Keratinocyte (primary cell): ENCODE measurements at regions not wholly inside any gene's neighbourhood (a gene's known extent, or its start where the extent isn't known, plus 50 kb on each side); places are given as distances from the start of the nearest gene placed in this dataset.

Experiments
- DNase-seq: peaks from one replicate; pipeline ENCODE4 v3.0.0-alpha.2; 2011; ENCODE audit warnings: low read depth, missing footprints, low spot score
- FAIRE-seq: peaks from 2 replicates; lab custom pipeline; 2011; peaks lifted over from hg19 to GRCh38; lab: Jason Lieb, UNC
- H2AFZ ChIP-seq: 2 replicates; pipeline ENCODE4 v1.6.0; 2012; ENCODE audit warnings: low read length, control low read depth, inconsistent platforms; ENCODE audit not compliant: control insufficient read depth
- H3K27ac ChIP-seq: 2 replicates; pipeline ENCODE4 v1.5.1; 2011; ENCODE audit warnings: low read length; ENCODE audit not compliant: control insufficient read depth, insufficient read depth
- H3K27me3 ChIP-seq: 3 replicates; pipeline ENCODE4 v1.6.0; 2011; ENCODE audit warnings: low read length; ENCODE audit not compliant: control insufficient read depth, insufficient read depth; ENCODE audit errors: extremely low read depth
- H3K36me3 ChIP-seq, 2 experiments: 2 replicates in 1 of 2; 3 replicates in 1 of 2; pipeline ENCODE4 v1.5.1; 2011; ENCODE audit warnings: low read length in 2 of 2, mild to moderate bottlenecking in 1 of 2; ENCODE audit not compliant: control insufficient read depth in 2 of 2, insufficient read depth in 2 of 2; ENCODE audit errors: extremely low read depth in 1 of 2
- H3K4me1 ChIP-seq: 3 replicates; pipeline ENCODE4 v1.5.1; 2011; ENCODE audit warnings: low read length; ENCODE audit not compliant: control insufficient read depth, insufficient read depth; ENCODE audit errors: extremely low read depth
- H3K4me2 ChIP-seq: 3 replicates; pipeline ENCODE4 v1.6.0; 2011; ENCODE audit warnings: low read depth, low read length; ENCODE audit not compliant: control insufficient read depth, insufficient read depth; ENCODE audit errors: extremely low read depth
- H3K4me3 ChIP-seq, 3 experiments: fragments of 200-600 bp in 1 of 3; sonication (generic) in 1 of 3; 2 replicates in 2 of 3; 3 replicates in 1 of 3; pipeline ENCODE4 v1.5.1; 2011 to 2016; ENCODE audit warnings: low read length in 3 of 3, mild to moderate bottlenecking in 3 of 3, control low read depth in 2 of 3, inconsistent platforms in 1 of 3, low read depth in 1 of 3, mixed read lengths in 1 of 3, mixed run types in 1 of 3, moderate library complexity in 1 of 3; ENCODE audit not compliant: control insufficient read depth in 2 of 3, insufficient read depth in 2 of 3; ENCODE audit errors: extremely low read depth in 1 of 3
- H3K79me2 ChIP-seq: 2 replicates; pipeline ENCODE4 v1.6.0; 2012; ENCODE audit warnings: low read length; ENCODE audit not compliant: control insufficient read depth, insufficient read depth
- H3K9ac ChIP-seq: 3 replicates; pipeline ENCODE4 v1.6.0; 2011; ENCODE audit warnings: low read length; ENCODE audit not compliant: control insufficient read depth, insufficient read depth; ENCODE audit errors: extremely low read depth
- H3K9me1 ChIP-seq: 3 replicates; pipeline ENCODE4 v1.6.0; 2011; ENCODE audit warnings: low read length; ENCODE audit not compliant: control insufficient read depth, insufficient read depth; ENCODE audit errors: extremely low read depth
- H3K9me3 ChIP-seq: 2 replicates; pipeline ENCODE4 v1.5.1; 2012; ENCODE audit warnings: low read depth, low read length; ENCODE audit not compliant: control insufficient read depth
- H4K20me1 ChIP-seq: 3 replicates; pipeline ENCODE4 v1.6.0; 2011; ENCODE audit warnings: low read length; ENCODE audit not compliant: control insufficient read depth, insufficient read depth; ENCODE audit errors: extremely low read depth
- EZH2 ChIP-seq: IDR thresholded peaks from one replicate; pipeline ENCODE4 v1.6.1; 2012; ENCODE audit warnings: inconsistent platforms, mild to moderate bottlenecking, low read length, moderate library complexity
- dilution Hi-C: fragments of 300-500 bp; cut with MboI; formaldehyde crosslinking; loops from one replicate; pipeline ENCODE4 v1.7.0; 2020; ENCODE audit warnings: low sequenced_read_pairs; ENCODE audit not compliant: extremely low pct_ligation_motif_present
- TF ChIP-seq, protein P1 (sequence below), 3 experiments: IDR thresholded peaks in 1 of 3; conservative IDR thresholded peaks in 1 of 3; optimal IDR thresholded peaks in 1 of 3; 2 replicates in 2 of 3; 3 replicates in 1 of 3; pipeline versions ENCODE3 to v1.5.1; 2011; ENCODE audit warnings: low read length in 3 of 3, mild to moderate bottlenecking in 3 of 3, moderate library complexity in 2 of 3, control low read depth in 1 of 3, inconsistent platforms in 1 of 3; ENCODE audit not compliant: insufficient read depth in 2 of 3; ENCODE audit errors: extremely low read depth in 1 of 3

DNA sequence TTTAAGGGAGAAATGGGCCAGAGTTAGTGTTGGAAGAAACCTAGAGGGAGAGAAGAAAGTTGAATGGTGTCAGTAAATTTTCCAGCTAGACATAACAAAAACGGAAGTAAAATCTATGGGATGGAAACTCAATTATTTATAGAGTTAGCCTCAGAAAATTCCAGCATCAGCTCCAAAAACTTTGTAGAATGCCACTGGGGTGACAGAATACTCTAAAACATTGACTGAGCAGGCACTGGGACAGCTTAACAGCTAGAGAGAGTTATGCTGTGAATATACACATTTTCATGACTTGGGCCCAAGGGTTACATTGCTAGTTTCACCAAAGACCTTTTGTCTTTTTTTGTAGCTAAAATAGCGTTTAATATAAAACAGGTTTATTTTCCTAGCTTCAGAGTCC is 226.3 kb downstream of the PHLDA1 start:
- H3K27me3 ChIP-seq = no peaks in the 10 kb centered on the region
- FAIRE-seq (no peak), DNase-seq (no peak)
- no peak overlapping the region for H2AFZ ChIP-seq
- H4K20me1 ChIP-seq = no peaks in the 10 kb centered on the region
- no peak overlapping the region for H3K27ac ChIP-seq
- no peak overlapping the region for H3K4me2 ChIP-seq
- H3K36me3 ChIP-seq = no peaks in the 10 kb centered on the region
- H3K79me2 ChIP-seq = no peaks in the 10 kb centered on the region
- H3K9me1 ChIP-seq = no peaks in the 10 kb centered on the region
- dilution Hi-C loops = no loop called here
- no peak overlapping the region for H3K4me3 ChIP-seq
- peaks cover 2% of the 10 kb centered on the region for H3K9me3 ChIP-seq
- H3K9ac ChIP-seq = no peak overlapping the region
- H3K4me1 ChIP-seq = peaks cover 8% of the 10 kb centered on the region
- TF ChIP-seq, protein P1, sequence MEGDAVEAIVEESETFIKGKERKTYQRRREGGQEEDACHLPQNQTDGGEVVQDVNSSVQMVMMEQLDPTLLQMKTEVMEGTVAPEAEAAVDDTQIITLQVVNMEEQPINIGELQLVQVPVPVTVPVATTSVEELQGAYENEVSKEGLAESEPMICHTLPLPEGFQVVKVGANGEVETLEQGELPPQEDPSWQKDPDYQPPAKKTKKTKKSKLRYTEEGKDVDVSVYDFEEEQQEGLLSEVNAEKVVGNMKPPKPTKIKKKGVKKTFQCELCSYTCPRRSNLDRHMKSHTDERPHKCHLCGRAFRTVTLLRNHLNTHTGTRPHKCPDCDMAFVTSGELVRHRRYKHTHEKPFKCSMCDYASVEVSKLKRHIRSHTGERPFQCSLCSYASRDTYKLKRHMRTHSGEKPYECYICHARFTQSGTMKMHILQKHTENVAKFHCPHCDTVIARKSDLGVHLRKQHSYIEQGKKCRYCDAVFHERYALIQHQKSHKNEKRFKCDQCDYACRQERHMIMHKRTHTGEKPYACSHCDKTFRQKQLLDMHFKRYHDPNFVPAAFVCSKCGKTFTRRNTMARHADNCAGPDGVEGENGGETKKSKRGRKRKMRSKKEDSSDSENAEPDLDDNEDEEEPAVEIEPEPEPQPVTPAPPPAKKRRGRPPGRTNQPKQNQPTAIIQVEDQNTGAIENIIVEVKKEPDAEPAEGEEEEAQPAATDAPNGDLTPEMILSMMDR (optimal IDR thresholded peaks at IDR 0.05 in 1 of 3, IDR thresholded peaks at IDR 0.05 in 1 of 3, conservative IDR thresholded peaks at IDR 0.05 in 1 of 3; ENCODE audit: extremely low read depth in 1 of 3, insufficient read depth in 2 of 3, low read length in 3 of 3) = no peak
- no peak for TF ChIP-seq EZH2

GRCh38 chr12:75798136-75798926 is 233.2 kb downstream of the PHLDA1 start:
- H3K4me3 ChIP-seq = no peak overlapping the region

More at GRCh38 chr12:75798136-75798926, 233.2 kb downstream of the PHLDA1 start:
- Histone ChIP-seq H3K9me1 (no peaks in the 10 kb centered on the region), H3K27me3 (no peaks in the 10 kb centered on the region), H3K4me2 (no peak overlapping the region), H3K9ac (no peak overlapping the region), H3K27ac (no peak overlapping the region), H2AFZ (no peak overlapping the region), H4K20me1 (no peaks in the 10 kb centered on the region), H3K4me1 (no peaks in the 10 kb centered on the region), H3K79me2 (no peaks in the 10 kb centered on the region), H3K36me3 (no peaks in the 10 kb centered on the region), H3K9me3 (no peaks in the 10 kb centered on the region)
- dilution Hi-C loops = no loop called here
- FAIRE-seq (no peak), DNase-seq (no peak)
- no peak for TF ChIP-seq EZH2
- TF ChIP-seq, protein P1 (optimal IDR thresholded peaks at IDR 0.05 in 1 of 3, IDR thresholded peaks at IDR 0.05 in 1 of 3, conservative IDR thresholded peaks at IDR 0.05 in 1 of 3; ENCODE audit: extremely low read depth in 1 of 3, insufficient read depth in 2 of 3, low read length in 3 of 3) = no peak
